Stimulated activated CD8-positive, alpha-beta memory T cell treated with anti-CD3 and anti-CD28 coated beads, Interleukin-12 subunit alpha, Interleukin-12 subunit beta, amount 100 ng/mL, for 4 hours (primary cell): ENCODE measurements at regions not wholly inside any gene's neighbourhood (a gene's known extent, or its start where the extent isn't known, plus 50 kb on each side); places are given as distances from the start of the nearest gene placed in this dataset.
"Not testable (repeated sequence)": the region's sequence is repeated elsewhere in the genome, so short reads cannot be mapped to it uniquely, and the experiment has no call there.

Experiments
- DNase-seq: peaks from one replicate; pipeline ENCODE4 v3.0.0-alpha.2; 2020; ENCODE audit warnings: low read depth

DNA sequence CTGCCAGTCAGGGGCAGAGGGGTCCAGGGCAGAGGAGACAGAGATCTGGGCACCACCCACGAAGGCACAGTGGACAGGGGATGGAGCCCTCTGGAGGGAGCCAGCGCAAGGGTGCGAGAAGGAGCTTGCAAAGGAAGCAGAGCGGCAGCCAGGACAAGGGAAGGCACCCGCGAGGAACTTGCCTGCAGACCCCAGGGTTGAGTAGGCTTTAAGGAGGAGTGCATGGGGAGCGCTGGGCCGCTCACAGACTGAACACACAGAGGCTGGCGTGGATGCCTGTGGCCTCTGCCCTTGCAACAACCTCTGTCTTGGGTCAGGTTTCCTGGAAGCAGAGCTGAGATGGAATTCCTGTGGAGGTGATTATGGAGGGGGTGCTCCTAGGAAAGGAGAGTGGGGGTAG lies 374.4 kb downstream of the CNTNAP3B start:
- not testable (repeated sequence) for DNase-seq

DNA sequence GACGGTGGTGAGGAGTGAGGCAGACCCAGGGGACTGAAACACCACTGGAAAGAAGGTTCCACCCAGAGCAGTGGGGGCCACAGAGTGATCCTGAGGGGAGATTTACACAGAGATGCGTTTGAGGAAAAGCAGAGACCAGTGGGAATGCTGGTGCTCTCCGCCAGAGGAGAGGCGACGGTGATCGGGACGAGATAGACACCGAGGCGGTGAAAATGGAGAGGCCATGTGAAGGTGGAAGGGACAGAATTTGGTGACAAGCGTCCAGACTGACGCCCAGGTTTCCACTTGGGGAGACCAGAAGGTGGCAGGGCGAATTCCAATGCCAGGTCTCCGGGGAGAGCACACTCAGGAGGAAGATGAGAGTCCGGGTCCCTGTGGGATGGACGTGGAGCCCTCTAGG lies 374.8 kb downstream of the CNTNAP3B start:
- not testable (repeated sequence) for DNase-seq

DNA sequence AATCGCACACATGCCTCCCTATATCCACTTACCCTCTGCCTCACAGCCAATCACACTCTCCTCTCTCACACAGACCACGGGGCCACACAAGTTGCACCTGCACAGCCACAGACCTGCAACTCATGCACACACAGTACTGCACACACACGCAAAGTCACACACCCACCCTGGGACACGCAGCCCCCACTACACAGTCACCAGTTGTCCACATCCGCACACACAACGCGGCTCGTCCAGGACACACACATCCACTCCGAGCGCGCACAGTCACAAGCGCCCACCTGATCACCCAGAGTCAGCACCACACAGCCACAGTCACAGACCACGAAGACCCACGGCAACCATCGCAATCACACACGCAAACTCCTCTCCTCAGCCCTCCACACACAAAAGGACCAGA lies 387.3 kb downstream of the CNTNAP3B start:
- not testable (repeated sequence) for DNase-seq

DNA sequence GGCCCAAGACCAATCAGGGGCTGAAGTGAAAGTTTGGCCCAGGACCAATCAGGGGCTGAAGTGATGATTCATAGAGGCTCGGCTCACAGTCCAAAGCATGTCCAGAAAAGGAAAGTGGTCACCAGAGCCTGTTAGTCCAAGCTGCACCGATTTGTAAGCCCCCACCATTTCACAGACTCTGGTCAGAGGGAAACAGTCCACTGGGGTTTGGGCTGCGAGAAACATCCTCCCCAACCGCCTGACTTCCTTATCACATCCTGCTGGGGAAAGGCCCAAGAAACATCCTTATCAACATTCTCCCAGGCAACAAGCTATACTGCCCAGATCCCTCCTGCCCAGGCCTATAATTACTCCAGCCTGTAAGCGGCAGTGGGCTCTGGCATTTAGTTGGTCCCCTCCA lies 388.1 kb downstream of the CNTNAP3B start:
- not testable (repeated sequence) for DNase-seq

DNA sequence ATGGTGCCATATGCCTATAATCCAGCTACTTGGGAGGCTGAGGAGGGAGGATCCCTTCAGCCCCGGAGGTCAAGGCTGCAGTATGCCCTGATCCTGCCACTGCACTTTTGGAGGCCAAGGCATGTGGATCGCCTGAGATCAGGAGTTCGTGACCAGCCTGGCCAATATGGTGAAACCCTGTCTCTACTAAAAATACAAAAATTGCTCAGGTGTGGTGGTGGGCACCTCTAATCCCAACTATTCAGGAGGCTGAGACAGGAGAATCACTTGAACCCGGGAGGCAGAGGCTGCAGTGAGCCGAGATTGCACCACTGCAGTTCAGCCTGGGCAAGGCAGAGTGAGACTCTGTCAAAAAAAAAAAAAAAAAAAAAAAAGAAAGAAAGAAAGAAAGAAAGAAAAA lies 390.5 kb downstream of the CNTNAP3B start:
- not testable (repeated sequence) for DNase-seq

DNA sequence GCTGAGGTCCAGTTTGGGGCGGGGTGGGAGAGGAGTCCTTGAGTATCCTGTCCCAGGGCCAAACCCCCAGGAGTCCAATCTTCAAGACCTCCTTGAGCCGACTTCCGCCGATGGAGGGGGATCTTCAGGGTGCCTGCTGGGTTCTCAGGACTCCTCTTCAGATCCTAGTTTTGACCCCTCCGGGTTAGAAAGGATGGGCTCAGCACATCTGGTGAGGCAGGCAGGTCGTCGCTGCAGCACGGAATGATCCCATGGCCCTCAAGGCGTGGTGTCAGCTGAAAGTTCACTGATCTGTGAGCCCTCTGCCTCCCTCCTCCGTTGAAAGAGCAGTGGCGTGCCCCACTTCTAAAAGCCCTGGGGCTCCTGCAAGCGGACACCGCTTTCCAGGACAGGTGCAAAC lies 430.0 kb downstream of the CNTNAP3B start:
- not testable (repeated sequence) for DNase-seq

DNA sequence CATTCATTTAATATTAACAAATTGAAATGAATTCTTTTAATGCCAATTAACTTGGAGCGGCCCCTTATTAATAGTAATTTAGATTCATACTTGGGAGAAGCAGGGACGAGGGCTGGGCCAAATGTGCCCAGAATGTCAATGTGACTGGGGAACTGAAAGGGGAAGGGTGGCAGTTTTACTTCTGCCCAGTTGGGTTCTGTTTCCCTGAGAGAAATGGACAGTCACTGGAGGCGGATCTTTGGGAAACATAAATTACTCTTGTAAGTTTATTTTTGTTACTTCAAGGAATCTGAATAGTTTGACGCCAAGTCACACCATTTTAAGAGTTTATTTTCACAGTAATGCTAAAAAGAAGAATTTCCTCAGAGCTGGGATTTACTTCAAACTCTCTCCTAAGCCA lies 432.1 kb downstream of the CNTNAP3B start:
- DNase-seq: not testable (repeated sequence)

DNA sequence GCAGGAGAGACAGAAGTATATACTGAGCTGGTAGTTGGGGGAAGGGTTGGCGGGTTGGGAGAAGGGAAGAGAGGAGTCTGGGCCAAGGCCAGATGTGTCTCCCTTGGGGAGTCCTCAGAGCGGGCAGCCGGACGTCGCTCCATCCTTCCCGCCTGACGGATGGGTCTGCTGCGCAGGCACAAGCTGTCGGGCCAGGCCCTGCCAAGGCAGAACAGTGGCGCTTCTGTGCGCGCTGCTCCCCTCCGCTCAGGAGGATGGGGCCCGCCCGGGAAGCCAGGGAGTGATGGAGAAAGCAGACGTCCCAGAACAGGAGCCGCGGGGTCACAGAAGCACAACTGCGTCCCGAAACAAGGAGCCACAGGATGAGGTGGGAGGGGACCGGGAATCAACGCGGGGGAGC lies 449.9 kb downstream of the CNTNAP3B start:
- DNase-seq: not testable (repeated sequence)

DNA sequence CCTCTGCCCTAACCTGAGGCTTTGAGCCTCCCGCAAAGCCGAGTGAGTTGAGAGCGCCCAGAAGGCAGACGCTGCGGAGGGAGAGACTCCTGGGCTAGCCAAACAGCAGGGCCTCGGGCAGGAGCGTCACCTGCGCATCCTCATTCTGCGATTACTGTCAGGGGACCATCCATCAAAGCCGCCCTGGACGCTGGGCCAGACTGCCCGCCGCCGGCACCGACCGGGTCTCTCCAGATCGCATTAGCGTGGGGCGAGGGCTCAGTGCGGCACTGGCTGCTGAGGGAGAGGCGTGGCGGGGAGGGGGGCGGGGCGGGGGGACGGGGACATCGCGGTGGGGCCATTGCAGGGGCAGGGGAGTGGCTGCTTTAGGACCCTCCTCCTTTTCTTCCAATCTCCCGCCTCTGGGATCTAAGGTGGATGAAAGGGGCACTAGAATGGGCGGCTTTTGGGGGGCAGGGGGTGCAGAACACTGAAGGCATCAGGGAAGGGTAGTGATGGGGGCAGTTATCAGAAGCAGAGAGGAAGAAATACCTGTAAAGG lies 465.7 kb downstream of the CNTNAP3B start:
- DNase-seq: not testable (repeated sequence)

DNA sequence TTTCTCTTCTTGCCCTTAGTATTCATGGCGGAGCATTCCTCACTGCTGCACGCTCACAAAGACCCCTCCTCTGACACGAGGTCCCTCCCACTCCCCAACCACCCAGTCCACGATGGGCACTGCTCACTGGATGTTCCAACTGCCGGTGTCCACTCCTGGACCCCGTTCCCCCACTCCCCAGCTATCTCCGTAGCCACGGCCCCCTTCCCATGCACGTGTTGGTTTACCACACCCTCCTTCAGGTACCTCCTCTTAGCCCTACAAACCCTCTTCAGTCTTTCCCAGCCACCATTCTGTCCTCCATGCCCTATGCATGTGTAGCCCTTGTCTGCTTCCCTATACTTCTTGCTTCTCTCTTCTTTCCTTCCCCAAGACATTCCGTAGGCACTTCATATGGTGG lies 469.6 kb upstream of the ZNG1F start:
- not testable (repeated sequence) for DNase-seq

DNA sequence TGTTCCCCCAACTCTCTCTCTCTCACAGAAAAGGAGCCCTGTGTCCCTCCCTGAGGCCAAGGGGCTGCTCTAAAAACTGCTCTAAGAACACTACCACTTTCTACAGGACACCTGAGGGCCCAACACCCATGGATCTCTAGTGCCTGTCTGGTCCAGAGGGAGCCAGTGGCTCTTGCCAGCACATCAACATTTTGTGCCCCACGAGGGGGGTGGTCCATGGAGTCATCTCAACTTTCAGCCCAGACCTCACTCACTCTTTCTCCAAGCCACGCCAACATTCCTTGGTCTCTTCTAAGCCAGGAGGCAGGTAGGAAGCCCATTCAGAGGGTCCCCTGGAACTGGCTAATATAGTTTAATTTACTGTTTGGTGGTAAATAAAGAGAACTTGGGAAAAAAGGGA lies 469.0 kb upstream of the ZNG1F start:
- not testable (repeated sequence) for DNase-seq

DNA sequence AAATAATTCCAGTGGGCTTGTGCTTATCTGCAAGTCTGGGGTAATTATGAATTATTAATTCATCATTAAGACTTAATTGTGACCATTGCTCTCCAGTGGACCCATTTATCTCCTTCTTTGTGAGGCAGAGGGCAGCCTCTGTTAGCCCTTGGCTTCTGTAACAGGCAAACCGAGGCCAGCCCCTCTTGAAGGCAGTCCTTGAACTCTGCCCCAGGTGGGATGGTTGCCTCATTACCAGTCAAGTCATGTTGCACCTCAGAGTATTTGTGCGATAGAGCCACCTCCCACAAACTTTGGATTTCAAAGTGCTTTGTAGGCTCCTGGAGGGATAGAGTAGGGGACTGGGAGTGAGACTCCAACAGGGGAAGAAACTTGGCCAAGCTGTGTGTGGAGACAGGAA lies 468.0 kb upstream of the ZNG1F start:
- DNase-seq: not testable (repeated sequence)

DNA sequence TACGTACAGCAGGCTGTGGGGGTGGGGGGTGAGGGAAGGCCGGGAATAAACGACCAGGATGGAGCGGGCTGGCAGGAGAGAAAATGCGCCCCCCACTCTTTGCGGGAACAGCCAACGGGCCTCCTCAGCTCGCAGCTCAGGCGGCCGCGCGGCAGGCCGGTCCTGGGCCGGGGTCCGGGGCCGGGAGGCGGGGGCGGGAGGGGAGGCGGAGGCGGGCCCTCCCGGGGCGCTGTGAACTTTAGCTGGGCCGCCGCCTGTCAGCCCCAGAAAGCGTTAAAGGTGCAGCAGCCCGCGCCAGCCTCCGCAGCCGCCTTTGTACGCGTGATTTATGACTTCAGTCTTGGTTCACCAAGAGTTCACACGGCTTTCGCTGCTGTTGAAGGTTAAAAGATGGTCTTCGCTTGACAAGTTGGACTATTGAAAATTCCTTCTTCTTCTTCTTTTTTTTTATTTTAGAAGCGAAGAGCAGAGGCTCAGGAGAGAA lies 466.0 kb upstream of the ZNG1F start:
- DNase-seq: not testable (repeated sequence)

DNA sequence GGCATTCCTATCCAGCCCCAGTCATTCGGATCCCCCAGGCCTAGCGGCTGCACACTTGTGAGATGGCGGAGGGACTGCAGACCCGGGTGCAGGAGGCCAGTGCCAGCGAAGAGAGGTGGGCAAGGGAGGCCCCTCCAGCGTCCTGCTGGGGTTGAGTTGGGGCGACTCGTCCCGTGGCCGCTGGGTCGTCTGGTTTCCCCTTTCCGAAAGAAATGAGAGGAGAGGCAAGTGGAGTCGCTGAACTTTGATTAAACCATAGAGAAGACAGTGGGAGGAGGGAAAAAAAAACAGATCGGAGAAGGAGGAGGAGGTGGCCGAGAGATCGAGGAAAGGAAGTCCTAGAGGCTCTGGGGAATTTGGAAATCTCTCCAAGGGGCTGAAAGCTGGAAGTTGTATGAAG lies 465.2 kb upstream of the ZNG1F start:
- not testable (repeated sequence) for DNase-seq

DNA sequence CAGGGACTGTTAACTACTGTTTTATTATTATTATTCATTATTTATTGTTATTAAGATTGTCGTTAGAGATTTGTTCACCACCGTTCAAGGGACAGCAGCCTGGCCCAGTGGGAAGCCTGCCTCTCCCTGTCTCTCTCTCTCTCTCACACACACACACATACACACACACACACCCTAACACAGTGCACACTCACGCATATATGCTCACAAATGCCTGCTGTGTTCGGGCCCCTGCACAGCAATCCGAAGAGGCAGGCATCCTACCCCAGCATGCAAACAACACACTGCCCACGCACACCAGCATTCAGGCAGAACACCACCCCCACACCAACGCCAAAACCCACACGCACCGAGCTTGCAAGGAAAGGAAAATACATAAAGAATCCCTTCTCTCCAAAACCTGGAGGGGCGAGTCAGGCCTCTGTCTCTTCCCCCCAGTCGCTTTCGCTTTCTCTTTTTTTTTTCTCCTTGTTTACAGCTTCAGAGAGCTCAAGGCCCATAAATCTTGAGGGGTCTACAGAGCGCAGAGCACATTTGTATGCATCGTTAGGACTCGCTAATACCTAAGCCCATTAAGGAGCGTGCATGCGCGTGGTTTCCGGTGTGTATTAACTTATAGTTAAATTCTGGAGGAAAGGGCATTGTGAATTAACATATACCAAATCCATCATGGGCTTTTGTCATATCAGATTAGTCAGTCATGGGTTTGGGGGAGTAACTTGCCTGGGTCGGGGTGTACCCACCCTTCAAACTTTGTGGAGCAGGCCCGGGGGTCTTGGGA lies 464.6 kb upstream of the ZNG1F start:
- DNase-seq: not testable (repeated sequence)

DNA sequence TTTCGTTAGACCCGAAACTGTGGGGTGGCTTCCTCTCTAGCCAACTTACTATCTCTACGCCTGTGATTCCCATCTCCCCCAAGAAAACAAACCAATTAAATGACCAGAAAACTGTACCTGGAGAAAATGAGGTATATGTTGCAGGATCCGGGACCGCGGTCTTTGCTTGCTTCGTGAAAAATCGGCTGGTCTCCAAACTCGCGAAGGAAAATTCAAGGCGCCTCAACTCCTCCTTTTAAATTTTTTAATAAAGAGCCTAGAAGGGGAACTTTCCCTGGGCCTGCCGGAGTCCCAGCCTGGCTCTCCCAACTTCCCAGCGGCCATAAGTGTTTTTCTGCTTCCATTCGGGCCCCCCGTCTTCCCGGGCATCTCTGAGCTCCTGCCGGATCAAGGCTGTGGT lies 463.7 kb upstream of the ZNG1F start:
- DNase-seq: not testable (repeated sequence)

DNA sequence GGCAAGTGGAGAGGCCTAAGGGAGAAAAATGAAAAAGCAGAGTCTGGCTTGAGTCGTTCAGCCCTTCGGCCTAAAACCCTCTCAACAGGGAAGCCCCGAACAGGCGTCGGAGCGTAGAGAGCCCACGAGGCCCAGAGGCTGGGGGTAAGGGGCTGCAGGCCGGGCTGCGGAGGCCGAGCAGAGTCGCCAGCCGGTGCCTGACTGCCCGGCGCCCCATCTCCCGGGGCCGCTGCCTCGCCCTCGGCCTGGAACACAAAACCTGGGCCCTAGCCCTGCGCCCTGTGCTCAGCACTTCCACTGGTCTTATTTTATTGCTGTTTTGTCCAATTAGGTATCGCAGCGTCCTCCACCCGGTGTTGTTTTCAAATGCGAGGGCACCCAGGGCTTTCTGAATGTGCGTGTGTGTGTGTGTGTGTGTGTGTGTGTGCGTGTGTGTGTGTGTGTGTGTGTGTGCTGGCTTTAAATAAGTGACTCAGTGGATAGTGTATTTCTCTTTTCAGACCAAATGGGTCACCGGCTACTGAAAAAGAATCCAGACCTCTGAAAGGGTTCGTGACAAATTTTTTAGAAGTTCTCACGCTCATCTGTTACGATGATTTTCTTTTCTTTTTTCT lies 463.1 kb upstream of the ZNG1F start:
- not testable (repeated sequence) for DNase-seq

DNA sequence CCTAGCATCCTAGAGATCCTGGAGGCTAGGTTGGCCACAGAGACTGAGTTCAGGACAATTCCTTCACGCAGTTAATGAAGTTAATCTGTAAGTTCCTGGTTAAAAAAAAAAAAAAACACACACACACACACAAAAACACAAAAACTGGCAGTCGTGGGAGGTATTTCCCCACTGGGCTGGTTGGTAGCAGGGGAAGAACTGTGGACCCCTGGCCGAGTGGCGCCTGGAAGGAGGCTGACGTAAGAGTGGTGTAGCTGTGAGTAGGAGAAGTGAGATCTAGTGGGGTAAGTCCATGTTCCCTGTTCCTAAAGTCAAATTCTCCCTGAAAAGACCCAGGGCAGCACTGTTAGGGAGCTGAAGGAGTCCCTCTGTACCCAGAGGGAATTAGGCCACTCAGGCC lies 461.0 kb upstream of the ZNG1F start:
- DNase-seq: not testable (repeated sequence)

DNA sequence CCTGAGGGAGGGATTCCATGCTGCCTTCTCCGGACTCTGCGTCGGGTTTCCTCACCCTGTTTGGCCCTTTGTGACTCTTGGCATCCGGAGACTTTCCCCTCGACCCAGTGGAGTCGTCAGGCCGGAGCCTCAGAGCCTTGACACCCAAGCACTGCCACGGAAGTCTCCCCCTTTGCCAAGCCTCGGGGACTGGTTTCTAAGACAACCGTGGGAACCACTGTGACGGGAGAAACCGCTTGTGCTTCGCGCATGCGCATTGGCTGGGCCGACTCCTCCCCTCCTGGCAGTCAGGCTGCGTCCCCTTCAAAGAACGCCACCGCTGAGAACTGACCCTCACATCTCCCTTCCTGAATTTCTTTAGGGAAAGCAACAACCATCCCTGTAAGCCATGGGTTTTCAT lies 459.4 kb upstream of the ZNG1F start:
- DNase-seq: not testable (repeated sequence)

DNA sequence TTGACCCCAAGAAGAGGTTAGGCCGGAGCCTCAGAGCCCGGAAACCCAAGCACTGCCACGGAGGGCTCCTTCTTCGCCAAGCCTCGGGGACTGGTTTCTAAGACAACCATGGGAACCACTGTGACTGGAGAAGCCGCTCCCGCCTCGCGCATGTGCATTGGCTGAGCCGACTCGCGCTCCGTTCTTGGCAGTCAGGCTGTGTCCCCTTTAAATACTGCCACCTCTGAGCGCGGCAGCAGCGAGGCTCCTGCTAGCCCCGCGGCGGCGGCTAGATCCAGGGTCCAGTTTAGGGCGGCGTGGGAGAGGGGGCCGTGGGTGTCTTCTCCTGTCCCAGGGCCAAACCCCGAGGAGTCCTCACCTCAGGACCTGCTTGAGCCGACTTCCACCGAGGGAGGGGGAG lies 457.1 kb upstream of the ZNG1F start:
- not testable (repeated sequence) for DNase-seq

DNA sequence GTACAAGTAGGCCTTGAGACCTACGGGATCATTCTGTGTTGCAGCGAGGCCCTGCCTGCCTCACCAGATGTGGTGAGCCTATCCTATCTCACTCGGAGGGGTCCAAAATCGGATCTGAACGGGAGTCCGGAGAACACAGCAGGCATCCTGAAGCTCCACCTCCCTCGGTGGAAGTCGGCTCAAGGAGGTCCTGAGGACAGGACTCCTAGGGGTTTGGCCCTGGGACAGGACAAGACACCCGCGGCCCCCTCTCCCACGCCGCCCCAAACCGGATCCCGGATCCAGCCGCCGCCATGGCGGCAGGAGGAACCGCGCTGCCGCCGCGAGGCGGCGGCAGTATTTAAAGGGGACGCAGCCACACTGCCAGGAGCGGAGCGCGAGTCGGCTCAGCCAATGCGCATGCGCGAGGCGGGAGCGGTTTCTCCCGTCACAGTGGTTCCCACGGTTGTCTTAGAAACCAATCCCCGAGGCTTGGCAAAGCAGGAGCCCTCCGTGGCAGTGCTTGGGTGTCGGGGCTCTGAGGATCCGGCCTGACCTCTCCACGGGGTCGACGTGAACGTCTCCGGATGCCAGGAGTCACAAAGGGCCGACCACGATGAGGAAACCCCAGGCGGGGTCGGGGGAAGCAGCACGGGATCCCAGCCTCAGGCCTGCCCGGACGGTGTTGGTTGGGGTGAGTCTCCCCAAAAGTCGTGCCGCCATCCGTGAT lies 454.6 kb upstream of the ZNG1F start:
- DNase-seq: peak; percentile 34

DNA sequence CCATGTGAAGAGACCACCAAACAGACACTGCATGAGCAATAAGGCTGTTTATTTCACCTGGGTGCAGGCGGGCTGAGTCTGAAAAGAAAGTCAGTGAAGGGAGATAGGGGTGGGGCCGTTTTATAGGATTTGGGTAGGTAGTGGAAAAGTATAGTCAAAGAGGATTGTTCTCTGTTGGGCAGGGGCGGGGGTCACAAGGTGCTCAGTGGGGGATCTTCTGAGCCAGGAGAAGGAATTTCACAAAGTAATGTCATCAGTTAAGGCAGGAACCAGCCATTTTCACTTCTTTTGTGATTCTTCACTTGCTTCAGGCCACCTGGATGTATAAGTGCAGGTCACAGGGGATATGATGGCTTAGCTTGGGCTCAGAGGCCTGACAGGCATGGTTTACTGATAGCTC lies 444.6 kb upstream of the ZNG1F start:
- not testable (repeated sequence) for DNase-seq
